ENCODE measurements at regions not wholly inside any gene's neighbourhood (a gene's known extent, or its start where the extent isn't known, plus 50 kb on each side); places are given as distances from the start of the nearest gene placed in this dataset.

DNA sequence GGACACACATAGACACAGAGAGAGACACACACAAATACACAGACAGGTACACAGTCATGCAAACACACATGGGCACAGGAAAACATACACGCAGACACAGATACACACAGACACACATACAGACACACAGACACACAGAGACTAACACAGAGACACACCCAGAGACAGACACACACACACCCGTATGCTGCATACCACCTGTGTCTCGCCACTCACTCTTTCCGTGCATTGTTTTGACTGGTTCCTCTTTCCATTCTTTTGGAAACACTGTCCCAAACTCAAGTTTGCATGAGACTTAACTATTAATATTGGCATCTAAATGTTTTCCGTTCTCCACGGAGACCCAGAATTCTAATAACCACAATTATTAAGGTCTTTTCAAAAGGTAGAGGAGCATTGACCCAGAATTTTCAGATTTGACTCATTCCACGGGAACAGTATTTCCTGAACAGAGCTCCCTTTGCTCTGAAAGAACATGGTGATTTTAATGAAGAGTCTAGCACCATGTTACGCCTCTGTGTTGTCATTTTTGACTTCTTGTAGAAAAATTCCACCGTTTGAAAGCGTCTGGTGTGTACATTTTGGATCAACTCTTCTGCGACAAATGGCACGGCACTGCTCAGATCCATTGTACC, 141.2 kb upstream of the RNF32 start:
- TF ChIP-seq EZH2phosphoT487 (IDR thresholded peaks at IDR 0.05; ENCODE audit: borderline replicate concordance, low read length): no peak
- TF ChIP-seq, protein P1, sequence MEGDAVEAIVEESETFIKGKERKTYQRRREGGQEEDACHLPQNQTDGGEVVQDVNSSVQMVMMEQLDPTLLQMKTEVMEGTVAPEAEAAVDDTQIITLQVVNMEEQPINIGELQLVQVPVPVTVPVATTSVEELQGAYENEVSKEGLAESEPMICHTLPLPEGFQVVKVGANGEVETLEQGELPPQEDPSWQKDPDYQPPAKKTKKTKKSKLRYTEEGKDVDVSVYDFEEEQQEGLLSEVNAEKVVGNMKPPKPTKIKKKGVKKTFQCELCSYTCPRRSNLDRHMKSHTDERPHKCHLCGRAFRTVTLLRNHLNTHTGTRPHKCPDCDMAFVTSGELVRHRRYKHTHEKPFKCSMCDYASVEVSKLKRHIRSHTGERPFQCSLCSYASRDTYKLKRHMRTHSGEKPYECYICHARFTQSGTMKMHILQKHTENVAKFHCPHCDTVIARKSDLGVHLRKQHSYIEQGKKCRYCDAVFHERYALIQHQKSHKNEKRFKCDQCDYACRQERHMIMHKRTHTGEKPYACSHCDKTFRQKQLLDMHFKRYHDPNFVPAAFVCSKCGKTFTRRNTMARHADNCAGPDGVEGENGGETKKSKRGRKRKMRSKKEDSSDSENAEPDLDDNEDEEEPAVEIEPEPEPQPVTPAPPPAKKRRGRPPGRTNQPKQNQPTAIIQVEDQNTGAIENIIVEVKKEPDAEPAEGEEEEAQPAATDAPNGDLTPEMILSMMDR (IDR thresholded peaks at IDR 0.05; ENCODE audit: low read depth, low read length, poor library complexity, severe bottlenecking): no peak

DNA sequence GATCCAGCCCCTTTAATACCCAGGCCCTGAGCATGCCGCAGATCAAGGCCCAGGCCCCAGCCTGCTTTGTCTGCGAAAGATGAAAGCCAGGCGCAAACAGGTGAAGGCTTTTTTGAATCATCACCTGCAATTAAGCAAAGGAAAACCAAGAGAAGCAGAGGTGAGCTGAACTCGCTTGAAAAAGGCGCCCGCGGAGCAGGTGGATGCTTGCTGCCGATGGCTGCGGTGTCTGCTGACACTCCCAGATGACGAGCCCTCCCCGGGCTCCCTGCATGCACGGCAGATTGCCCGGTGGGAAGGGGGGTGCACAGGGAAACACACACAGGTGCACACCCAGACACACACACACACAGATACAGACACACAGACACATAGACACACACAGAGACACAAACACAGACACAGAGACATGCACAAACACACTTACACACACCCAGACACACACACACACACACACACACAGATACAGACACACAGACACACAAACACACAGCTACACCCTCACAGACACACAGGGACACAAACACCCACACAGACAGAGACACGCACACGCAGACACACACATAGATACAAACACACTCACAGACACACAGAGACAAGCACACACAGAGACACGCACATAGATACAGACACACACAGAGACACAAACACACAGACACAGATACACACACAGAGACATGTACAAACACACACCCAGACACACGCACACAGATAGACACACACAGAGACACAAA, 142.6 kb upstream of the RNF32 start:
- no peaks in the 10 kb centered on the region for H3F3A ChIP-seq (ENCODE audit: control insufficient read depth, insufficient read depth)
- no peaks in the 10 kb centered on the region for H3K9me2 ChIP-seq (replicated peaks; ENCODE audit: control insufficient read depth, low read length)
- H3K27ac ChIP-seq (ENCODE audit: low read depth, low read length): no peak overlapping the region
- H3K9me3 ChIP-seq (ENCODE audit: control insufficient read depth, insufficient read depth, low read length): no peaks in the 10 kb centered on the region
- H3K4me2 ChIP-seq (ENCODE audit: low read length): no peak overlapping the region
- H4K20me1 ChIP-seq (ENCODE audit: control insufficient read depth, insufficient read depth, low read depth, low read length): no peaks in the 10 kb centered on the region
- H3K27me3 ChIP-seq (ENCODE audit: control insufficient read depth, low read length): no peaks in the 10 kb centered on the region
- H3K36me3 ChIP-seq (ENCODE audit: control insufficient read depth, low read length): no peaks in the 10 kb centered on the region
- no peak overlapping the region for H3K4me3 ChIP-seq (ENCODE audit: low read length)
- no peaks in the 10 kb centered on the region for H3K4me1 ChIP-seq (ENCODE audit: control insufficient read depth, low read length)
- no peaks in the 10 kb centered on the region for H3K79me2 ChIP-seq (ENCODE audit: control insufficient read depth, low read length)
- TF ChIP-seq, protein P1 (IDR thresholded peaks at IDR 0.05; ENCODE audit: low read depth, low read length, poor library complexity, severe bottlenecking): no peak

More for the DNA sequence above, 141.2 kb upstream of the RNF32 start:
- H3K4me1 ChIP-seq (ENCODE audit: control insufficient read depth, low read length): no peaks in the 10 kb centered on the region
- no peaks in the 10 kb centered on the region for H3K27me3 ChIP-seq (ENCODE audit: control insufficient read depth, low read length)
- H3K9me2 ChIP-seq (replicated peaks; ENCODE audit: control insufficient read depth, low read length): no peaks in the 10 kb centered on the region
- no peaks in the 10 kb centered on the region for H3F3A ChIP-seq (ENCODE audit: control insufficient read depth, insufficient read depth)
- no peaks in the 10 kb centered on the region for H4K20me1 ChIP-seq (ENCODE audit: control insufficient read depth, insufficient read depth, low read depth, low read length)
- no peak overlapping the region for H3K4me2 ChIP-seq (ENCODE audit: low read length)
- H3K36me3 ChIP-seq (ENCODE audit: control insufficient read depth, low read length): no peaks in the 10 kb centered on the region
- H3K27ac ChIP-seq (ENCODE audit: low read depth, low read length): no peak overlapping the region
- H3K79me2 ChIP-seq (ENCODE audit: control insufficient read depth, low read length): no peaks in the 10 kb centered on the region
- no peaks in the 10 kb centered on the region for H3K9me3 ChIP-seq (ENCODE audit: control insufficient read depth, insufficient read depth, low read length)
- H3K4me3 ChIP-seq (ENCODE audit: low read length): no peak overlapping the region

DNA sequence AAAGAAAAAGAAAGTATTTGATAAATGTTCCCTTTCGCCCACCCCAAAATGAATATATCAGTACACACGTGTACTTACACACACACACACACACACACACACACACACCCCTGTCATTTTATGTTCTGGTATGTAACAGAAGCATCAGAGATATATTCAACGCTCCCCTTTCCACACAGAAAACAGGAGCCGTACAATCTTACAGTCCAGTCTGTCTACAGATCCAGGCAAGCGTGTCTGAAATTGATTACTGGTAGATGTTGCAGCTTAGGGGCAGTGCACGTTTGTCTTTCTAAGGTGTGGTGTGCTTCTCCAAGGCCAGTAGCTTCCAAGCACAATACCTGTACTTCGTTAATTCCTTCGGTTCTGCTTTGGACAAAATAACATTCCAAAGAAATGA, 143.7 kb upstream of the RNF32 start:
- no peaks in the 10 kb centered on the region for H3K9me2 ChIP-seq (replicated peaks; ENCODE audit: control insufficient read depth, low read length)
- no peaks in the 10 kb centered on the region for H3K79me2 ChIP-seq (ENCODE audit: control insufficient read depth, low read length)
- no peaks in the 10 kb centered on the region for H3F3A ChIP-seq (ENCODE audit: control insufficient read depth, insufficient read depth)
- no peak overlapping the region for H3K4me3 ChIP-seq (ENCODE audit: low read length)
- TF ChIP-seq EZH2phosphoT487 (IDR thresholded peaks at IDR 0.05; ENCODE audit: borderline replicate concordance, low read length): no peak
- TF ChIP-seq, protein P1 (IDR thresholded peaks at IDR 0.05; ENCODE audit: low read depth, low read length, poor library complexity, severe bottlenecking): no peak
- no peaks in the 10 kb centered on the region for H3K36me3 ChIP-seq (ENCODE audit: control insufficient read depth, low read length)
- H3K4me1 ChIP-seq (ENCODE audit: control insufficient read depth, low read length): no peaks in the 10 kb centered on the region
- H3K27me3 ChIP-seq (ENCODE audit: control insufficient read depth, low read length): no peaks in the 10 kb centered on the region
- H4K20me1 ChIP-seq (ENCODE audit: control insufficient read depth, insufficient read depth, low read depth, low read length): no peaks in the 10 kb centered on the region
- no peak overlapping the region for H3K4me2 ChIP-seq (ENCODE audit: low read length)
- H3K27ac ChIP-seq (ENCODE audit: low read depth, low read length): no peak overlapping the region
- H3K9me3 ChIP-seq (ENCODE audit: control insufficient read depth, insufficient read depth, low read length): no peaks in the 10 kb centered on the region

Measured in DOHH2 (cell line).